Activated T-cell treated with anti-CD3 and anti-CD28 coated beads for 24 hours (primary cell): ENCODE measurements at regions not wholly inside any gene's neighbourhood (a gene's known extent, or its start where the extent isn't known, plus 50 kb on each side); places are given as distances from the start of the nearest gene placed in this dataset.

Source experiments
- DNase-seq: peaks from one replicate; pipeline ENCODE4 v3.0.0-alpha.2; 2020; ENCODE audit warnings: low read depth

DNA sequence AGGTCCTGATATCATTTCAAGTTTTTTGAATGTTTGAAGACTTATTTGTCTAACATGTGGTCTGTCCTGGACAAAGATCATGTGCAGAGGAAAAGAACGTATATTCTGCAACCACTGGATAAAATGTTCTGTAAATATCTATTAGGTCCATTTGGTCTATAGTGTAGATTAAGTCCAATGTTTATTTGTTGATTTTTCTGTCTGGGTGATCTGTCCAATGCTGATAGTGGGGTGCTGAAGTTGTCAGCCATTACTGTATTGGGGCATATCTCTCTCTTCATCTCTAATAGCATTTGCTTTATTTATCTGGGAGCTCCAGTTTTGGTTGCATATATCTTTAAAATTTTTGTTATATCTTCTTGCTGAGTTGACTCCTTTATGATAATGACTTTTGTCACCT lies 258.4 kb upstream of the CITED2 start:
- no peak for DNase-seq

DNA sequence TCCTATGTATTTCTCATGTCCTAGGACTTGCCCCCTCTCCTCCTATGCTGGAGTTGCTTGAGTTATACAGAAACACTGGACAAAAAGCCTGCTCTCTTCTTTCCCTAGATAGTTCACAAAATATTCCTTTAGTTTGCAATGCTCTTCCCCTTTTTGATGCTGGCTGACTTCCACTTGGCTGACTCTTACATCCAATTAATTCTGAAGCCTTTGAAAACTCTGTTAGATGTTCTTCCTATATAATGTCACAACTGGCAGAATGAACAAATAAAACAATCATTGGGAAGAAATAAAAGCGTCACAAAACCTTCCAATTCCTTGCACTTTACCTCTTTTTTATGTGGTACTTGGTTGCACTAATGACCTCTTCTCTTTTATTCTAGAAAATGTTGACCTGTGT lies 253.8 kb upstream of the CITED2 start:
- DNase-seq: no peak

DNA sequence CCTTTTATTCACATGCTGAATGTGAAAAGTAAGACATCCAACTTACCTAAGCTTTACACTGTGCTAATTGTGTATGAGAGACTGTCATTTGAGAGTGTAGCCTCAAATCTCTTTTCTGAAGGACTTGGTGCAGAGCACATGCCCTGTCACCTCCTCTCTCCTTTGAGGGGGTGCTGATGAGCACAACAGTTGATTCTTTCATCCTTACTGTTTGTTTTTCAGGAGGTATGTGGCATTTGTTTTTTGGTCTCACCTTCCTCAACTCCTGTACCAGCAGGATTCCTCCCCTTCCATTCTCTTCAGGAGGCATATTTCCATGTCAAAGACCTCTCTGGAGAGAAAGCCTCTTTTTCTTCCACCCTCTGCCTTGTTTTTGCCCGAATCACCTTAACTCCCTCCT lies 252.6 kb upstream of the CITED2 start:
- DNase-seq: no peak

DNA sequence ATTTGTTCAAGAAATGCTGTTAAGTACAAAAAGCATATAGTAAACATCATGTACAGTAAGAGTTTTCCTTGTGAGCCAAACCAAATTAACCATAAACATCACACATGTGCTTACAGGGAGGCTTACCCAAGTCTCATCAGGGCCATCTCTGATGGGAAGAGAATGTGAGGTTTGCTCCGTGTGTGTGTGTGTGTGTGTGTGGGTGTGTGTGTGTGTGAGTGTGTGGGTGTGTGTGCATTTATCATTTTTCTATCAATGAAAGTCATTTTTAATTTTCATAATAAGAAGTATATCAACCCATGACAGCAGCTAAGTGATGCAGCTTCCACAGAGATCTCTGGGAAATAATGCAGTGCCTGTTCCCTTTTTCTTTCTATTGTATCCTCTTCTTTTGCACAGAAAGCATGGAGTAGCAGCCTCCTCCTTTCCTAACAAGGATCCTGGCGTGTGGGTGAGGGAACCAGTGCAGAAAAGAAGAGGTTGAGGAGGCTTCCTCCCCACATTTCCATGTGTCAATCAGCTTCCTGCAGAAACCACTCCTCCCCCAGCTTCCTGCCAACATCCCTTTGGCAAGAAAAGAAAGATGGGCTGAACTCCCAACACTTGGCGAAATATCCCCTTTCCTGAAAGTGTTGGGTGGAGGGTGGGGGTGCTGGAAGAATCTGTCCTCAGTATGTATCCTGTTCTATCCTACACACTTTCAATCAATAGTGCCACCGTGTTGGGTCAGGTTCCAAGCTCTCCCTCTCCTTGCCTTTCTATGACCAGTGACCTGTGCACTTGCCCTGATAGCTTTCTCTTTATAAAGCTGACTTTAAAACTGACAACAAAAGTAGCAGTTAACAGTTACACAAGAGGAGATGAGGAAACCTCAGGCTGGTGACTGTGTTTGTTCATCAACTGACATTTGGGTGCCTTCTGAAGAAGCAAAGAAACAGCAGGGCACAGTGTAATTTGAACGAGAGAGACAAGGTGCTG lies 251.8 kb upstream of the CITED2 start:
- DNase-seq: no peak

DNA sequence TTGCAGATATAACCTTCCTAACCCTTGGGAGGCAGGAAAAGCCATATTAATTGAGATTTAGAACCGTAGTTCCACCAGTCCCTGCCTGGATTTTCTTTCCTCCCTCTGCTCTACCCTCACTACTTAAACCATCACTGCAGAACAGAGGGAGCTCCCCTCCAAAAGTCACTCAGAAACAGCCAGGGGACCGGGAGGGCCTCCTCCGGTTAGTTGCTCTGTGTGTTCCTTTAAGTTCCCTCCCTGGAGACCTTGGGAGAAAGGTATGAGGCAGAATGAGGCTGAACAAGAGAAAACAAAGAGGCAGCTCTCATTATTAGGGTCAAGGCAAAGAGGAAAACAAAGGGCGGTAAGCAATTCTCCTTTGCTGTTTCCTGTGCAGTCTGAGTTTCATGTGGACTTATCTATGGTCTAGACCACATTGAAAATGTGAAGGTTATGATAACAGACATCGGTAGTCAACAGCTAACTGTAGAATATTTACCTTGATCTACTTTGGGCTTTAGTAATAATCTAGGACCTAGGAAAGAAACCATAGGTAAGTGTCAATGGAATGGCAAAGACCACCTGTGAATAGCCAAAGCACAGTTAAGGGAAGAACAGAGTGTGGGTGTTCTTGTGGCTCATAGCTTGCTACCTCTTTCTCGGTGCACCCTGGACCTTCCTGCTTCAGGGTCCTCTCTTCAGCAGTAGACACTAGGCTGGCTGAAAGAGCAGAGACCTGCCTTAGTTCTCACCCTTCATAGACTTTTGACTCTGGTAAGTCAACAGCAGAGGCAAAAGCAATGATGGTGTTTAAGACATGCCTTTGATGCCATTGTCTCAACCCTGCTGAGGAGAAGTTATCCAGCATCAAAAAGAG lies 250.9 kb upstream of the CITED2 start:
- DNase-seq: no peak

DNA sequence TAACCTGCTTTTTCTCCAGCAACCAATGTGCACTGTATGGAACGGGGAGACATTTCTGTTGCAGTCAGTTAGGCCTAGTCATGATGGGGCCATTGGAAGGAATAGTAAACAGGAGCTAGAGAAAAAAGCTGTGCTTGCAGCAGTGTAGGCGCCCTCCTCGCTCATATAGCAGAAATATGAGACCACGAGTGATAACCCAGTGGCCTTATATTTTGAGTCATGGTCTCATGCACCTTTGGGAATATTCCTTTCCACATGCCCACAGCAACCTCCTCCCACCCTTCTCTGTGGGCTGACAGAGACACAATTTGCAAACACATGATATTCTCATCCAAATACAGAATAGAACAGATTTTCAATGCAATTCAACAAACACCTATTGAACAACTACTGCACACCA lies 248.9 kb upstream of the CITED2 start:
- no peak for DNase-seq

DNA sequence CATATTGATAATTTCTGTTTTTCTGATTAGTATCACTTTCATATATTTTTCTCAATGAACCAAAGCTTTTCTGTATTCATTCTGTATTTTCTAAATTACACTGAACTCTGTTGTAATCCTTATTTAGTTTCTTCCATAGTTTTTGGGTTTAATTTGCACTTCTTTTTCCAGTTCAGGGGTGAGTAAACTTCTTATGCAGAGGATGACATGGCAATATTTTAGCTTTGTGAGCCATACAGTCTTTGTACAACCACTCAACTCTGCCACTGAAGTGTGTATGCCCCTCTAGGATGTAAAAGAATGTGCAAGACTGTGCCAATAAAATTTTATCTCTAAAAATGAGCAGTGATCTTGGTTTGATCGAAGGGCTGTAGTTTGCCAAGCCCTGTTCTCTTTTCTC lies 239.0 kb upstream of the CITED2 start:
- no peak for DNase-seq

DNA sequence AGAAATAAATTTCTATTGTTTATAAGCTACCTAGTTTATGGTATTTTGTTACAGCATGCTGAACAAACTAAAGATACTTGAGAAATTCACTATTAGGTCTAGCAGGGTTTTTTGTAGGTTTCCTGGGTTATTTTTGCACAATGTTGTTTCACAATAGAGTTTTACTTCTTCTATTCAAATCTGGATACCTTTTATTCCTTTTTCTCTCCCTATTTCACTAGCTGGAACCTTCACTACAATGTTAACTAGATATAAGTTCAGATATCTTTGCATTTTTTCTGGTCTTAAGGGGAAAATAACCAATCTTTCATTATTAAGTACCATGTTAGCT lies 237.7 kb upstream of the CITED2 start:
- DNase-seq: no peak

DNA sequence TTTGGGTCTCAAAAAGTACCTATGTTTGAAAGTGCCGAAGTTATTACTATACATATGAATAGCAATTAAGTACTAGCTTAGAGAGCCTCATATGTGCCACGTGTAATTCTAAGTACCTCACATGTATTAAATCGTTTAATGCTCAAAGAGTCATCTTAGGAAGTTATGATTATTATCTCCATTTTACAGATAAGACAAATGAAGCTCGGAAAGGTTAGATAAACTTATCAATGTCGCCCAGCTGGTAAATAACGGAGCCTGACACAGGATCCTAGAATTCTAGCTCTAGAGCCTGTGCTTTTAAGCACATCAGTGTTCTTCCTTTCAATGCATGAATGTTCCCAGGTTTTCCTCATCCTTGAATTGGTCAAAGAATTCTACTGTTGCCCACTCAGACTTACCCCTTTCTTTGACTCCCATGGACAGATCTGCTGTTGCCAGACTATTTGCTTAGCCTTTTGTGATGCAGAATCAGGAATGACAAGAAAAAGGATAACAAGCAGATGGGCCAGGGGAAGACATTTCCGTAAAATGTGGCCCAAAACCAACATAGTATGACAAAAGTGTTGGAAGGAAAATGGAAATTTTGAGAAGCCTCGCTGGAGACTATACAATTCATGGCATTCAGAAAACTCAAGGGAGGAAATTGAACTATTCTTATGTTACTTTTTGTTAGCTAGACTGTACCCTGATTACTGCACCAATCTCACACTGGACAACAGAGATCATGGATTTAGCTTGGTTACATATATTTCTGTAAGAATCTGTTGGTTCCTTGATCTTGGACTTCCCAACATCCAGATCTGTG lies 237.1 kb upstream of the CITED2 start:
- no peak for DNase-seq

DNA sequence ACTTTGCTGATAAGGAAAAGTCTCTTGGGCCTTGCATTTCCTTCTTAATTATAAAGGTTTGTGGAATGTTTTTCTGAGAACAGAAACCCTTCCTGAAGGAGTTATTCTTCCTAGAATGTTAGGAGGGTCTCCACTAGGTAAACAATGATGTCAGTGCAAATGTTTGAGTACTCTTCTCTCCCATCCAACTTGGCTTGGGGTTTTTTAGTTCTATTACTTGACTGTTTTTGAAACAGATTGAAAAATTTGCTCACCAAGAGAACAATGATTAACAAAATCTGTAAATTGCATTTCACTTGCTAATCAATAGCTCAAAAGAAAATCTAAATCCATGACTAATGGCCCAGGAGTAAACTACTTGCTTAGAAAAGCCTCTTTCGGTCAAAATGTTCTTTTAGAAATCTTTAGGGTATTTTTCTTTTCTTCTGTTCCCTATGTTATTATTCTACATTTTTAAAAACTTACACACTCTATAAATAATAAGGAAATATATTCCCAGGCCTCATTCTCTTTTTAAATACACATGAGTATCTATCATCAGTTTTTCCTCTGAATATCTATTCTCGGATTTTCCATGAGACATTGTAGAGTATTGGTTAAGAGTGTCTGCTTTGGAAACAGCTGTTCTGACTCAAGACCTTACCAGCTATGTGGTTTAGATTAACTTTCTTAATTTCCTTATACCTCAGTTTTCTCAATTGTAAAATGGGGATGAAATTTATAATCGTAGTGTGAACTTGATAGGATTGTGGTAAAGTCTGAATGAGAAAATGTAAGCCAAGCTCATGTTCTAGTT lies 234.2 kb upstream of the CITED2 start:
- no peak for DNase-seq

DNA sequence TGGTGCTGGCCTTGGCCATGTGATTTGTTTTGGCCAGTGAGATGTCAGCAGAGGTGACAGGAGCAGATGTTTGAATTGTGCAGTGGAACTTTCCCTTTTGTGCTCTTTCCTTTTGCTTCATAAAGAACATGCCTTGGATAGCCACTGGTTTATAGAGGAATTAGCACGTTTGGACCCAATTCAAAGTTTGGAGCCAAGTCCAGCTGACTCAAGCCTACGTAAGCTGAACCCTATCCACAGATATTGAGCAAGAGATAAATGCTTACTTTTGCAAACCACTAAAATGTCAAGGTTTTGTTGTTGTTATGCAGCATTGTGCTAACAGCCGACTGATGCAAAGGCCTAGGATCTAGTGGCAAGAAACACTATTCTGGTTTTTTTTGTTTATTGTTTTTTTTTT lies 230.9 kb upstream of the CITED2 start:
- DNase-seq: no peak

DNA sequence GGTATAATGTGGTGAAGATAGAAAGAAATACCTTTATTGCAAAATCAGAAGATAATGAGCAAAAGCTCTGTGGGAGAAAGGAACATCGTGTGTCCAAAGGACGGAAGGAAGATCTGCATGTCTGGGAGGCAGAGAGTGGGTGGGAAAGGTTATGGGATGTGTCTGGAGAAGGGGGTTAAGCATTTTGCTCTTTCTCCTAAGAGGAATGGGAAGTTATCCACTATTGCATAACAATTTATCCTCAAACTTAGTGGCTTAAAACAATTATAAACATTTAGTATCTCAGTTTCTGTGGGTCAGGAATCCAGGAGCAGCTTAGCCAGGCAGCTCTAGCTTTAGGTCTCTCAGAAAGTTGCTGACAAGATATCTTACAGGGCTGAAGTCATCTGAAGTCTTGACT lies 229.1 kb upstream of the CITED2 start:
- DNase-seq: no peak

DNA sequence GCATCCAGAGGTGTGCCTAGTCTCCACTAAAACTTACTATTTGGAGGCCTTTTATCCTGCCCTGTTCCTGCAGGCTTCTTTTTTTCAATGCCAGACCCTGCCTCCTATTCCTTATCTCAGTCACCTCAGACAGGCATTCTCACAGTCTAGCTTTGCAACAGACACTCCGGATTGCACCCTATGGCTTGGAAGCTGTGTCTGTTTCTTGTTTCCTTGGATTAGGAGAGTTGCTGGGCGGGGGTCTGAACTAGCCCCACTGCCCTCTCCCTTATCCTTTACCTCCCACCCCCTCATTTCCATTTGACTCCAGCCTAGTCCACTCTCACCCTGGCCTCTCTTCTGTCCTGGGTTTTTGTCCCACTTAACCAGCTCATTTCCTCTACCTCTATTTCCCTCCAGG lies 228.1 kb upstream of the CITED2 start:
- DNase-seq: no peak

DNA sequence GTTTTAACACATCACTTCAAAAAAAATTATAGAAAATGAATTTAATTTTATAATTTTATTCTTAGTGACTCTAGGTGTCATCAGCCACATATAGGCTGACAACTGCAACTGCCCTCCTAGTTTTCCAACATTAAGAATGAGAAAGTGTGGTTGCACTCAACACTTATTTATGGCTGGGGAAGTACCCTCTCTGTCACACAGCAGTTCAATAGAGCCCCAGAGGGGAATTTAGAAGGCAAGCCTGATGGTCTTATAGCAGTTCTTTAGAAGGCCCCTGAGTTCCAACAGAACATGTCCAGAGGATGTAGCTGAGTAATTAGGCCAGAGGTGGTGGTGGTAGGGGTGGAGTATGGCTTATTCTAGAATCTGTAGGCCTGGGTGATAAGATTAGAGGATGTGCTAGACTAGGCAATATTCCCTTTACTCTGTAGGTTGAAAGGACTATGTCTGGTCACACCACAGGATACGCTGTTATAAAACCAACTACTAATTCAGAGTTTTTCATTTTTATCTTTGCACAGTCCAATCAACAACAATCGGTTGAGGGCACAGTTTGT lies 226.5 kb upstream of the CITED2 start:
- no peak for DNase-seq

DNA sequence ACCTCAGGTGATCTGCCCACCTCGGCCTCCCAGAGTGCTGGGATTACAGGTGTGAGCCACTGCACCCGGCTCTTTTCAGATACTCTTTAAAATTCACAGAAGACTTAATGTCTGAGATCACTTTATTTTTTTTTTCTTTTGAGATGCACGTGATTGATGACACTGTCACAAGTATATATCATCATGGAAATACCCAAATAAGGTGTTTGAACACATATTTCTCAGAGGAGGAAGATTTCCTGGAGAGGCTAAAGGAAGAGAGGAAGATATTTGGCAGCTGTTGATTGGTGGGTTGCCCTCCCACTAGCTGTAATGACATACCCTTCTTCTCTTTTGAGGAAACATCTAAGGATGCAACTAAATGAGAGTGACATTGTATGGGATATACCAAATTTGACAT lies 225.9 kb upstream of the CITED2 start:
- no peak for DNase-seq

DNA sequence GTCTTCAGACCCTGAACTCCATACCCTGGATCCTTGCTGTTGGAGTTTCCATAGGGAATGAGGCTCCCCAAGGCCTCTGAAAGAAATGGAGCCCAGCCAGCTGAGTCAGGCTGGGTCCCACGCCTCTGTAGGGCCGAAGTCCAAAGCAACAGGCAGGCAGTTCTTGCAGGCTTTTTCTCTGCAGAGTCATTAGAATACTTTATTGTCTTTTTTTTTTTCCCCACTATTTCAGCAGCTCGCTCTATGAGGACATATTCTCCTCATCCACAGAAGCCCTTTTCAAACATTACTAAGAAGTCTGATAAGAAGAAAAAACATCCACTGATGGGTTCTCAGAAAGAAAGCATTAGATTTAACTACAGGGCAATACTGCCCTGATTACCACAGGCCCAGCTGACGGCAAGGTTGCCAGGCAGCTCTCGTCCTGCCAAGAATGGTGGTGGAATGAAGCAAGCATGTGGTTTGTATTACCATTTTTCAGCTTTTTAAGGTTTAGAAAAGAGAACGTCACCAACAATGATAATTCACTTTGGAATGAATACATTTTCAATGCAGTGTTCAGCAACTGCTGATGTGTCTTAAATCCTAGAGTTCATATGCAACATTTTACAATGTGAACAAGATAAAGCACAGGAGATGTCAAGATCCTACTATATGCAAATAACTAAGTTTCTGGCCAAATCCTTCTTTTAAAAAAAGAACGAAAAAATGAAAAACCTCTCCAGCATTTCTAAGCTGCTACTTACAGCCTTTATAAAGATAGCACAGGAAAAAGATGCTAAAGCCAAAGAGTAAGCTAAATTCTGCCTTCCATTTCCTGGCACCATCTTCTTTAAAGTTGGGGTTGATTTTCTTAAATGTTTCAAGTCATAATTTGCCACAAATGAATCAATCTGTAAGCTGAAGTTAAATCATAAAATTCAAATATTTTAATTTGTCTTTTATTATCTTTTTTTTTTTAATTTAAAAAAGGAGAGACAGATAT lies 223.6 kb upstream of the CITED2 start:
- no peak for DNase-seq

DNA sequence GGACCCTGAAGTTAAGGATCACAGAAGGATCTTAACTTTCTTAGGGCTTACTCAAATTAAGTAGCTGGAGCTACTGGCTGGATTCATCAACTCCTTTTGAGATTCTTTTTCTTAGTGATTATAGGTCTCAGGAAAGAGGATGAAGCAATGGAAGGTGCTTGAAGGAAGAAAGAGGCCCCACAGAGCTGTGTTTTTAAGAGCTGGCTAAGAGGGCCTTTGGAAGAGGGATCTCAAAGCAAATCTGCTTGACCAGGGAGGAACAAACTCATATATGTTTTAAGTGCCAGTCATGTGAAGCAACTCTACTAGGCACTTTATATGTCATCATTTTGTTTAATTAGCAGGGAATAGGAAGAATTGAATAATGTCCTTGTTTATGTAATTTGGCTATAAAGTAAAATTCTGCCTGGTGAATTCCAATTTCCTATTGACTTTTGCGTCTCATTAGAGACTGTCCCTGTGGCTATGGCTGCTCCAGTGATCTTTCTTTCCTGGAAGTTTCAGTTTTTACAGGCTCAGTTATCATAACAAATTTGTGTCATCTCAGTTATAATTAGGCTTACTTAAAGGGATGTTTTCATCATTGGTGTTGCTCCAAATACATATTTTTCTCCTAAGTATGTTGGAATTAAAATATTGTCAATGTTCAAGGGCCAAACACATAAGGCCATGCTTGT lies 222.8 kb upstream of the CITED2 start:
- DNase-seq: no peak

DNA sequence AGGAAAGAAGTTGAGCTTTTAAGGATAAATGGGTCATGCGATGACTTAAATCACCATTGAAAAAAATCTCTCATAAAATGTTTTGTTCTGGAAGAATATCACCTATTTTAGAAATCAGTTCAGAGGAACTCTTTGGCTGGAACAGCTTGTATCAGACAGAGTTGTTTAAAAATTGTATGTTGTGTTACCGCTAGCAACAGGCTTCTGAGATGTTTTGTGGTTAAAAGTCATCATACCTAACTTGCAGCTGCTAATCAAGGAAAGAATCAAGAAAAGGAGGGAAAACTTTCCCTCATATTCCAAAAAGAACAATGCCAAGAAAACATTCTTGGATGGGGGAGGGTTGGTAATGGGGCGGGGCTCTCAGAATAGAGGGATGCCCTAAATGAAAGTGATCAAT lies 220.7 kb upstream of the CITED2 start:
- no peak for DNase-seq

DNA sequence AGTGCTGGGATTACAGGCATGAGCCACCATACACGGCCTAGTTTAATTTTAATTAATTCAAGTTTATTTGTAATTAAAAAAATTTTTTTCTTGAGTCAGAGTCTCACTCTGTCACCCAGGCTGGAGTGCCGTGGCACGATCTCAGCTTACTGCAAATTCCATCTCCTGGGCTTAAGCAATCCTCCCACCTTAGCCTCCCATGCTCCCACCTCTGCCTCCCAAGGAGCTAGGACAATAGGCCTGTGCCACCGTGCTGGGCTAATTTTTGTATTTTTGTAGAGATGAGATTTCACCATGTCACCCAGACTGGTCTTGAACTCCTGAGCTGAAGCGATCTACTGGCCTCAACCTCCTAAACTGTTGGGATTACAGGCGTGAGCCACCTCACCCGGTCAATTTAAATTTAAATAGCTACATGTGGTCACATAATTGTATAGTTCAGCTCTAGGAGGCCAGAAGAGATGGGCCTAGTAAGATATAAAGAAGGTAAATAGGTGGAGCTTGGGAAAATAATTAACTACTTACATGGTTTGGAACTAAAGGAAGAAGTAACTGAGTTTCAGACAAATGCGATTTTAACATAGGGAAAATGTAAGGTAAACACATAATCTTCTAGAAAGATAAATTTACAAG lies 220.0 kb upstream of the CITED2 start:
- DNase-seq: no peak
